ENCODE measurements at regions not wholly inside any gene's neighbourhood (a gene's known extent, or its start where the extent isn't known, plus 50 kb on each side); places are given as distances from the start of the nearest gene placed in this dataset.
"Not testable (repeated sequence)": the region's sequence is repeated elsewhere in the genome, so short reads cannot be mapped to it uniquely, and the experiment has no call there.

DNA sequence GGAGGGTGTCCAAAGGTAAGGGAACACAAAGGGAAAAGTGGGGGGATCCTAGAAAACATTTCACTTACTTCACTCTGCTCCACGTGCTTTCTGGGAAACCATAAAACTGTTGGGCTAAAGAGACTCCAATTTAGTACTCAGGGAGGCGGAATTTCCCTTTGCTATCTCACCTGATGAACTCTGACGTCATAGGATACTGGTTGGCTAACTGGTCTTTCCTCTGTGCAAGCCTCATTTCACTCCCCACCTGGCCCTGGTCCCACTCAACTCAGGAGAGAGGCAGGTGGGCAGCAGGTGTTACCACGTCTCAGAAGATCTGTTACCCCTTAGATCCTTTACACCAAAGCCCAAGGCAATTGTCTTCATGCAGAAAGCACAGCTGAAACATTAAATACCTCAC lies 51.8 kb upstream of the PMAIP1 start:
- no peak for DNase-seq

GRCh38 chr18:59847491-59847846 lies 52.3 kb upstream of the PMAIP1 start:
- DNase-seq: not testable (repeated sequence)

DNA sequence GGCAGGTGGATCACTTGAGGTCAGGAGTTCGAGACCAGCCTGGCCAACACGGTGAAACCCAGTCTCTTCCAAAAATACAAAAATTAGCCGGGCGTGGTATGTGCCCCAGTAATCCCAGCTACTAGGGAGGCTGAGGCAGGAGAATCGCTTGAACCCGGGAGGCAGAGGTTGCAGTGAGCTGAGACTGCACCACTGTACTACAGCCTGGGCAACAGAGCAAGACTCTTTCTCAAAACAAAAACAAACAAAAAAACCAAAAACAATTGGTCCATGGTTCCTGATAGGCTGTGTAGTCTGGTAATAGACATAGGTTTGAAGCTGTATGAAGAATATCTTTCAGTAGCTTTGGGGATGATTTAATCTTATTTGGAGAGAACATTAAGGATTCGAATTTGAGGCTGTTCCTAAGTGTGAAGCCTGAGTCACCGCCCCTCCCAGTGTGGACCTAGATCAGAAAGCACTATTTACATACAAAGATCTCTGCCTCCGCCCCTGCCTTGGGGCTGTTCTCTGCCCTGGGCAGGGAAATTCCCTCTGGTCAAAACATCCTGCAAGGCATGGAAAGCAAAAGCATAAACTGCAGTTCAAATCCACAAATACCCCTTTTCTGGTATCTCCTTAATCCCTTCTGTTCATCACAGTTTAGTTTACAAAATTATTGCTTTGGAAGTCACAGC lies 52.8 kb upstream of the PMAIP1 start:
- DNase-seq: no peak

- DNase-seq: no peak
These were observed 56.8 kb upstream of the PMAIP1 start for GRCh38 chr18:59842947-59843346.

GRCh38 chr18:59839931-59840685 lies 59.7 kb upstream of the PMAIP1 start:
- DNase-seq: no peak

- DNase-seq: no peak
These were observed 60.5 kb upstream of the PMAIP1 start for GRCh38 chr18:59839246-59839645.

- peak; percentile 37 for DNase-seq
These were observed 62.2 kb upstream of the PMAIP1 start for GRCh38 chr18:59837586-59837985.

DNA sequence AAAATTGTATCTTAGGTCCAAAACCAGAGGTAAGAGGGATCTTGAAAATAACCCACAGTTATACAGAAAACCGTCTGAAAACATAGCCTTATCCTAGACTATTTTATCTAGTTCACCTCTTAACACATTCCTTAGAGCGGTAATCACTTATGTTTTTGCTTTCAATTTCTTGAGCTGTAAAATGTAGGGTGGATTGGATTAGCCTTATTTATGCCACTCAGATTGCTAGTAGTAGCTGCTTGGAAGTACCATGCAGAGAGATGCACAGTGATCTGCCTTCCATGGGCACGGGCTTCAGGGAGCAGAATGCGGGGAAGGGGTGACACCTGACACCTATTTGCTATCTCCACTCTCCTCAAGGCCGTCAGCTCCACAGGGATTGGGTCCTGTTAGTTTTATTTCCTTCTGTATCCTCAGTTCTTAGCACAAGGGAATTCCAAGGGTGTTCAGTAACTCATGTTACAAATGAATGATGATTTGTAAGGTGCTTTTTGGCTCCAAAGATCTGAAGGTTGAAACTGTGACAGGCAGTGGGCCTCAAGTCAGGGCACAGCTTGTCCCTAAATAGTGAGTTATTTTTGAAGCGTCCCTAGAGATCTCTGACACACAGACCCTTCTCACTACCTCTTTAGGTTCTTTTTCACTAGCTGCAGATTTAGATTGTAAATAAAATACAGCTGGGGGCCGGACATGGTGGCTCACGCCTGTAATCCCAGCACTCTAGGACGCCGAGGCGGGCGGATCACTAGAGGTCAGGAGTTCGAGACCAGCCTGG lies 64.0 kb upstream of the PMAIP1 start:
- no peak for DNase-seq

DNA sequence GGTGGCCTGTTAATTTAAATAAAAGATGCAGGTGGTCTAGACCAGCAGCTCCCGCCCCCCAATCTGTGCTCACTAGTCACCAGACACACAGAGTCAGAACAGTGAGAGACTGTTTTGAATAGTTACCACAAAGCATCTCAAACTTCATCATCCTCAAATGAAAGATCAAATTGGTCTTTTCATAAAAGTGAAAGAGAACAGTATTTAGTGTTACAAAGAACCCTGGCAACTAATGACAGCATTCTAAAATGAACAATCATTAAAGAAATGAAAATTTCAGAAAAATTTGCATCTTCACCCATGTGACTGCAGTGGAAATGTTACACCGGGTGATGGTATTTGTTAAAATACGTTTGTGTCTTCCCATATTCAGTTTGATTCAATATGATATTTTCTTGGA lies 65.5 kb upstream of the PMAIP1 start:
- DNase-seq: no peak

GRCh38 chr18:59833785-59834184 lies 66.0 kb upstream of the PMAIP1 start:
- DNase-seq: no peak

DNA sequence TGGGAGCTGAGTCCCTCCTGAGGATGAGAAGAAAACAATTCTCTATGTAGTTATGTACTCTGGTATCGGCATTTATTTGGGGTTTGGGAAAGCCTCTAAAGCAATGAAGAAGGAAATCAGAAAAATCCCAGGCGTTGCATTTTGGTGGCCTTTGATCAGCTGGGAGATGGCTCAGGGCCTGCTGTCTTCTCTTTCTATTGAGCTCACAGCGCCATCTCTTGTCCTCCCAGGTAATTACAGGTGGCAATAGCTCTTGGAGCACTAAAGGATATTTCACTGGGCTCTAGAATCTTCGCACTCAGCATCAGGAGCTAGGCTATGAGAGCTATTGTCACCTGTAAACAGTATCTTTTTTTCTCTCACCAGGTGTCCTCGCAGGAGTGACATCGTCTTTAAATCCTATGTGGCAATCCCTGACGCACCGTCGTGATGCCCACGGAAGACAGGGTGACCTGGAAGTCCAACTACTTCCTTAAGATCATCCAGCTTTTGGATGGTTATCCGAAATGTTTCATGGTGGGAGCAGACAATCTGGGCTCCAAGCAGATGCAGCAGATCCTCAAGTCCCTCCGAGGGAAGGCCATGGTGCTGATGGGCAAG lies 76.1 kb upstream of the PMAIP1 start:
- DNase-seq: peak; percentile 80

DNA sequence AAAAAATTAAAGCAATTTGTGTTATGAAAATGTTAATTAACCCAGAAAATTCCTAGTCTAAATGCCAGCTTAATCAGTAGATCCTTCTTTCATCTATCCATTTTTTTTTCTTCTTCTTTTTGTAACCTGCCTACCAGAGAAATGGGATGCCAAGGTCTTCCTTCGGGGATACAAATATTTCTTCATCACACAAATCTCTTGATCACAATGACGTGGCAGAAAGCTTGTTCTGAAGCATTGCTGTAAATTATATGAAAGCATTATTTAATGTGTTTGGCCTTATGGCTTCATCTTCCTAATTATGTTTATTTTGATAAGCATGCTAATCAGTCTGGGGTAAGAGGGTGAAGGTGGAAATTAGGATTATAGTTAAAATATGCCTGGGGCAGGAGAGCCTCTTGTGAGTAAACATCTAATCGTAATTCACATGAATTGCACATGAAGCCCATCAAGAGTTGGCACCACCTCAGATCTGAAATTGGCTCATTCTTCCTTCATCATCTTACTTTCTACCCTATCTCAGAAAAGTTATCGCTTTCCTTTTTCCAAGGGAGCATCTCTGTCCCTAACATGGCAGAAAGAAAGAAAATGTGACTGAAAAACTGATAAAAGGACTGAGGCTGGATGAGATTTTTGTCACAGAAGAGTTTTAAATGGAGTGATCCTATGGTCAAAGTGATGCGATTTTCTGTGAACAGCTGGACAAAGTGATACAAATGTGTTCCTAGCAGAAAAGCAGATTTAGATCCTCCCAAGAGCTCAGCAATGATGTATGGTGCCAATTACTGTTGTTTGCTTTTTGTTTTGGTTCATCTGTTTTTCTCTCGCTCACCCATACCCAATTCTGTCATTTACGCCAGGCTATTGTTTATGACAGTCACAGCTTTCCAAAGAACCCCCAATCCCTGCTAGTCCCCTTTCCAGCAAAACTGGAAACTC lies 76.9 kb upstream of the PMAIP1 start:
- no peak for DNase-seq

DNA sequence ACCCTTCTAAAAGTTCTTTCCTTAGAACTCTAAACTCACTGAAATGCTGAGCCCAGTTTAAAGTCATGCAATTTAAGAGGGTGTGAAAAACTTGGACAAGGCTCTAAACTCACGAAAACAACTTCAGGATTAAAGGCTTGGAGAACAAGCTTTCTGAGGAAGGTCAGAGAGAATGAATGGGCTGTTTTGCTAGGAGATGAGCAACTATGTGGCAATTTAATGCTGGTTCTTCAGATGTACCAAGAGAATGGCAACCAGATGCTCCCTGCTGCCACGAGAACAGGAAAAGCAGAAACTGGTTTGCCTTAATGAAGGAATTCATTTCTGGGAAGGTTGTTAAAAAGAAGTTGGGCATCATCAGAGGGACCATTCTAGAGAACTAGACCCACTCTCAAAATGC lies 77.8 kb upstream of the PMAIP1 start:
- DNase-seq: peak; percentile 24

DNA sequence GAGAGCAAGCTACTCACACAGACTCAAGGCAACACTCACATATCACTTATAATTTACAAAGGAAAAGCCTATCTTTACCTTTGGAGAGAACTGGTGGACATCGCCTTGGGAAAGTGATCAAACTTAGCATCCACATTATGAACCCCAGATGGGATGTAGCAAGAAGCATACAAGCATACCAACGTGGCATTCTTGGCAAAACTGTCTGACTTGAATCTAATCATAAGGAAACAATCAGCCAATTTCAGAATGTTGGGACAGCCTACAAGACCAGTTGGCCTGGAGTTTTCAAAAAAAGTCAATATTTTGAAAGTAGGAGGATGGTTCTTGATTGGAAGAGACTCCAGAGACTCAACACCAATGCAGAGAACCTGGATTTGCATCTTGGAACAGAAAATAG lies 79.1 kb upstream of the PMAIP1 start:
- DNase-seq: no peak

GRCh38 chr18:59818769-59819168 lies 81.0 kb upstream of the PMAIP1 start:
- no peak for DNase-seq

DNA sequence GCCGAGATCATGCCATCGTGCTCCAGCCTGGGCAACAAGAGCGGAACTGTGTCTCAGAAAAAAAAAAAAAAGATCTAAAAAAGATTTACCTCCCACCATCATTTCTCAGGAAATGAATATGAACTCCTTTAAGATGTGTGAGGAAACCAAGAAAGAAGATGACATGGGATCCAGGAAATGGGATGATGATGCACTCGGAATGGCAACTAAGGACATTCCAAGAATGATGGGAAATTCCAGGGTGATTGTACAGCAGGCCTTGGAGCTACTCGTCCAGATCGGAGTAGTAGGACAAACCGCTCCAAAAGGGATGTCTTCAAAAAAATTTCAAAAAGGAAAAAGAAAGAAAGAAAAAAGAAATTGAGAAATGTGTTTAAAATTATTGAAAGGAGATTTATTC lies 84.9 kb upstream of the PMAIP1 start:
- DNase-seq: no peak

DNA sequence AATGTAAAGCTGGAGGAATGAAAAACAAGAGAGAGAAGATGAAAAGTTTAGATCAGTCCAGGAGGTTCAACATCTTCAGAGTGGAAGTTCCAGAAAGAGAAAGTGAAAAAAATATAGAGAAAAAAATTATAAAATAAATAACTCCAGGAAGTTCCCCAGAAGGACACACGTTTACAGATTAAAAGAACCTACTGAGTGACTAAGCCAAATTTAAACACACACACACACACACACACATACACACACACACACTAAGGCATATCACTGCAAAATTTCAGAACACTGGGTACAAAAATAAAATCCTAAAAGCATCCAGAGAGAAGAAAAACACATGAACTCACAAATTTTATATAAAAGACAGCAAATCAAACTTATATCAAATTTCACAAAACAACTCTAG lies 85.9 kb upstream of the PMAIP1 start:
- DNase-seq: no peak

DNA sequence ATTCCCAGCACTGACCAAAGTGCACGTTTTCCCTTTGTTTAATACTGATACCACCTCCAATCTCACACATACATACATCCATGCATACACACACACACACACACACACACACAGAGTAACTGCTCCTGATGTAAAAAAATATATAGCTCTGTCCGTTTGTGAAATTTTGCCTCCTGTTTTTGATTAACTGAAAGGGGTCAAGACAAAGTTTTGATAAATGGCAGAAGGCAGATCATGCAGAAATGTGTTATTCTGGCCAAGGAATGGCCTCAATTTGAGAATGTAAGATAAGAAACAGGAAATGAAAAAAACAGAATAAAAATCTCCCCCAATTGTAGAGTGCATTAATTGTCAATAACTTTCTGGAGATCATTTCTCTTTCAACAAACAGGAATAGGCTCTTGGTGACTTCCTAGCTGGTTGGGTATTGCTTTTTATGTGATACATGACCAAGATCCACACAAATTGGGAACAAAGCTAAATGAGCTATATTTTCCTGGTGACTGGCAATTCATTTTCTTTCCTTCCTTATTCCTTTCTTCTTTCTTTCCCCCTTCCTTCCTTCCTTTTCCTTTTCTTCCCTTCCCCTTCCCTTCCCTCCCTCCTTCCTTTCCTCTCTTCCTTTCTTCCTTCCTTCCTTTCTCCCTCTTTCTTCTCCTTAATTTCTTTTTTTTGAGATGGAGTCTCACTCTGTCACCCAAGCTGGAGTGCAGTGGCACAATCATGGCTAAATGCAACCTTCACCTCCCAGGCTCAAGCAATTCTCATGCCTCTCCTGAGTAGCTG lies 88.9 kb upstream of the PMAIP1 start:
- no peak for DNase-seq

DNA sequence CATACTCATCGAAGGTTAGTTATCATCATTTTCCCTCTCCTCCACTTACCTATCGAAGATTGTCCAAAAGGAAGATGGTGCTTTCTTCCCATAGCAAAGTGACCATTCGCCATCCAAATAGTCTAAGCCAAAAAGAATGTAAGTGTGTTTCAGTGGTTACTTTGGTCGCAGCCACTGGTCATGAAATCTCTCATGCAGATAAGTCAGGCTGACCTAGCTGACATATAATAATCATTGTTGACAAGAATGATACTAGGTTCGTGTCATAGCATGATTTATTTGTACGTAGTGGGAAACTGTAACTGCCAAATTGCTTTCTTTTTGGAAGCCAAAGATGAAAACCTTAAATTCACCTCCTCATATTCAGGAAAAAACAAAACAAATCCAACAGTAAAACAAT lies 89.6 kb upstream of the PMAIP1 start:
- no peak for DNase-seq

- DNase-seq: no peak
These were observed 97.8 kb upstream of the PMAIP1 start for GRCh38 chr18:59802031-59802430.

- DNase-seq: no peak
These were observed 98.2 kb upstream of the PMAIP1 start for GRCh38 chr18:59801576-59801975.

- no peak for DNase-seq
These were observed 98.9 kb upstream of the PMAIP1 start for GRCh38 chr18:59800897-59801296.

All from midbrain (tissue), 1 donor.